ENCODE measurements at regions not wholly inside any gene's neighbourhood (a gene's known extent, or its start where the extent isn't known, plus 50 kb on each side); places are given as distances from the start of the nearest gene placed in this dataset.

DNA sequence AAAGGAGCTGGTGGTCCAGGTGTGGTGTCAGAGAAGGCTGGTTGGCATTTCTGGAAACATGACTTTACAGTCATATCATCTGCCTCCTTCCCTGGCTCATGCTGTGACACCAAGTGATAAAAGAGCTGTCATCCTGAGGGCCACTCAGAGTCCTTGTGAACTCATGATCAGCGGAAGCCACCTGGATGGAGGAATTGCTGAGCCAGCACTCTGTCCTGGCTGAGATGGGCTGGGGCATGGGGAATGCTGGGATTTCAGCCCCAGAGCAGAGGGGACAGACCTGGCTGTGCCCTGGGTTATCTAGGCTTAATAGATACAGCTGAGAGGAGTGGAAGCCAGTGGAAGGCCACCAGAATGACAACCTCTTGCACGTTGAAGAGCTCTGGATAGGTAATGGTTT is 214.3 kb downstream of the DHX35 start:
- TF ChIP-seq EZH2 (IDR thresholded peaks at IDR 0.05; ENCODE audit: insufficient read depth, poor library complexity, severe bottlenecking) = no peak
- TF ChIP-seq EZH2phosphoT487 (IDR thresholded peaks at IDR 0.05; ENCODE audit: insufficient read depth, low read depth) = no peak
